GM18519 (cell line): ENCODE measurements at regions not wholly inside any gene's neighbourhood (a gene's known extent, or its start where the extent isn't known, plus 50 kb on each side); places are given as distances from the start of the nearest gene placed in this dataset.

Experiments
- ATAC-seq: cut with Tn5 transposase; IDR thresholded peaks from one replicate; pipeline ENCODE4 v1.9.1; 2021; ENCODE audit warnings: mild to moderate bottlenecking, moderate library complexity; ENCODE audit not compliant: unreplicated experiment, low FRiP score

- no peak for ATAC-seq
Measured at GRCh38 chr11:87397011-87397865, 359.5 kb downstream of the TMEM135 start.

- no peak for ATAC-seq
Measured at GRCh38 chr11:87394924-87395323, 357.2 kb downstream of the TMEM135 start.

GRCh38 chr11:87392665-87393064 is 354.9 kb downstream of the TMEM135 start:
- ATAC-seq, result no peak

GRCh38 chr11:87391496-87391895 is 353.8 kb downstream of the TMEM135 start:
- ATAC-seq, result no peak

- no peak for ATAC-seq
Measured at GRCh38 chr11:87384078-87384729, 346.5 kb downstream of the TMEM135 start.

- no peak for ATAC-seq
Measured at GRCh38 chr11:87374038-87374807, 336.5 kb downstream of the TMEM135 start.
